ENCODE measurements at regions not wholly inside any gene's neighbourhood (a gene's known extent, or its start where the extent isn't known, plus 50 kb on each side); places are given as distances from the start of the nearest gene placed in this dataset.
A peak's percentile ranks its signal among the peaks of the same experiment; 100 is the strongest.
"Not testable (repeated sequence)": the region's sequence is repeated elsewhere in the genome, so short reads cannot be mapped to it uniquely, and the experiment has no call there.

GRCh38 chr13:37293295-37293694 lies 187.8 kb upstream of the CSNK1A1L start:
- TF ChIP-seq, protein P1, sequence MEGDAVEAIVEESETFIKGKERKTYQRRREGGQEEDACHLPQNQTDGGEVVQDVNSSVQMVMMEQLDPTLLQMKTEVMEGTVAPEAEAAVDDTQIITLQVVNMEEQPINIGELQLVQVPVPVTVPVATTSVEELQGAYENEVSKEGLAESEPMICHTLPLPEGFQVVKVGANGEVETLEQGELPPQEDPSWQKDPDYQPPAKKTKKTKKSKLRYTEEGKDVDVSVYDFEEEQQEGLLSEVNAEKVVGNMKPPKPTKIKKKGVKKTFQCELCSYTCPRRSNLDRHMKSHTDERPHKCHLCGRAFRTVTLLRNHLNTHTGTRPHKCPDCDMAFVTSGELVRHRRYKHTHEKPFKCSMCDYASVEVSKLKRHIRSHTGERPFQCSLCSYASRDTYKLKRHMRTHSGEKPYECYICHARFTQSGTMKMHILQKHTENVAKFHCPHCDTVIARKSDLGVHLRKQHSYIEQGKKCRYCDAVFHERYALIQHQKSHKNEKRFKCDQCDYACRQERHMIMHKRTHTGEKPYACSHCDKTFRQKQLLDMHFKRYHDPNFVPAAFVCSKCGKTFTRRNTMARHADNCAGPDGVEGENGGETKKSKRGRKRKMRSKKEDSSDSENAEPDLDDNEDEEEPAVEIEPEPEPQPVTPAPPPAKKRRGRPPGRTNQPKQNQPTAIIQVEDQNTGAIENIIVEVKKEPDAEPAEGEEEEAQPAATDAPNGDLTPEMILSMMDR (IDR thresholded peaks at IDR 0.05; ENCODE audit: insufficient read depth, low read depth, low read length): no peak
- no peak overlapping the region for H3K4me3 ChIP-seq (ENCODE audit: low read depth, low read length)
- no peak for DNase-seq (ENCODE audit: low read depth)

DNA sequence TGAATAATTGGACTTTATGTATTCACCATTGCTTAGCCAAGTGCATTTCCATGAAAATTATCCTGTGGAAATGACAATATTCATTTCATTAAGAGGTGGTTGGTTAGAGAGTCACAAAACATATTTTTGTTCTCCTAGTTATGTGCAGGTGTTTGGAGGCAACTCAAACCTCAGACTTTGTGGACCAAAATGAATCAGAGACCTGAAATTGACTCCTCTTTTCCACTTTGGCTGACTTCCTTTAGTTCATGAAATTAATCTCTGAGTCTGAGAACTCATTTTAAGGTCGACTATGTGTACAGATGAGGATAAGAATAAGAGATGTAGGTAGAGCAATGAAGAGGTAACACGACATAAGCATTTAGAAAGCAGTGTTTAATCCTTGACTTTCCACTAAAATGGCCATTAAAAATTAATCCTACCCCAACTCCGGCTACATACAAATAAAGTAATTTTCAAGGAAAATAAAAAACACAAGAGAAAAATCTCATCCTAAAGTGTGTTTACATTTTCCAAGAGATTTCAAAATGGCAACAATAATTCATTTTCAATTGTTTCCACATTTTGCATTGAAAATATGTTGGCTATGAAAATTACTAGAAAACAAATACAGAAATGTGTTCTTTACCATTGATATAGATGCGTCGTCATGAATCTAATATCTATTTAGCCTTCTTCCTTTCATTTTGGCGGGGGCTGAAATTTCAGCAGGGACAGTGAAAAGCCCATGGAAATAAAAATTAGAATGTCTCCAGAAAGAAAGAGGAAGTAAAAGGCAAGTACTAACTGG lies 185.4 kb upstream of the CSNK1A1L start:
- DNase-seq (ENCODE audit: low read depth): no peak
- TF ChIP-seq, protein P1 (IDR thresholded peaks at IDR 0.05; ENCODE audit: insufficient read depth, low read depth, low read length): no peak
- no peak overlapping the region for H3K4me3 ChIP-seq (ENCODE audit: low read depth, low read length)

DNA sequence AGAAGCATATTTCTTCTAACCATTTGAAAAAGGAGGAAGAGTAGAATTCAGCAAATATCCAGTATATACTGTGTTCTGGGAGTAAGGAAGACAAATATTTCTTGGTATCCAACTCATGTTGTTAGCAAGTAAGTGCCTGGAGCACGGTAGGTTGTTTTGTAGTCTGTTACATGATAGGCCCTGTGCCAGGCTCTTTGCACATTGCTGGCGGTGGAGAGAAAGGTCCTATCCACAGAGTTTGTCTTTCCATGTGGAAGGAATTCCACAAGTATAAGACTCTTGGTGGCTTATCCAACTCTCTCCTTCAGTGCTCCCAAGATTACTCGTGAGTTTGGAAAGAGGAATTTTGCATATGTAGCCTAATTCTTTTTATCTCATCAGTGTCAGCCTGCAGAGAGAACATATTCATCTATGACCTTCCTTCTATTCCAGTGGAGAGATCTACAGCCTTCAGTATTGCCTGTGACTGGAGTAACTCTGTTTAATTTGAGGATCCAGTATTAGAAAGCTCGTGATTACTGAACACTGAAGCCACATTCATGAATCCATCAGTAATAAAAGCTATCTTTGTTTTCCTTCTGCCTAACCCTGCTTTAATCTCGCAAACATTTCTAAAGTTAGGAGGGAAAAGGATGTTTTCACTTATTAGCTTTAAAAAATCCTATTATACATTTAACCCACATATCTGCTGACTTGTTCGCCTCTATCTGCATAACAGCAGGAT lies 183.9 kb upstream of the CSNK1A1L start:
- DNase-seq (ENCODE audit: low read depth): no peak
- no peak overlapping the region for H3K4me3 ChIP-seq (ENCODE audit: low read depth, low read length)
- TF ChIP-seq, protein P1 (IDR thresholded peaks at IDR 0.05; ENCODE audit: insufficient read depth, low read depth, low read length): no peak

GRCh38 chr13:37288057-37288720 lies 182.7 kb upstream of the CSNK1A1L start:
- DNase-seq (ENCODE audit: low read depth): no peak
- H3K4me3 ChIP-seq (ENCODE audit: low read depth, low read length): no peak overlapping the region
- TF ChIP-seq, protein P1 (IDR thresholded peaks at IDR 0.05; ENCODE audit: insufficient read depth, low read depth, low read length): no peak

DNA sequence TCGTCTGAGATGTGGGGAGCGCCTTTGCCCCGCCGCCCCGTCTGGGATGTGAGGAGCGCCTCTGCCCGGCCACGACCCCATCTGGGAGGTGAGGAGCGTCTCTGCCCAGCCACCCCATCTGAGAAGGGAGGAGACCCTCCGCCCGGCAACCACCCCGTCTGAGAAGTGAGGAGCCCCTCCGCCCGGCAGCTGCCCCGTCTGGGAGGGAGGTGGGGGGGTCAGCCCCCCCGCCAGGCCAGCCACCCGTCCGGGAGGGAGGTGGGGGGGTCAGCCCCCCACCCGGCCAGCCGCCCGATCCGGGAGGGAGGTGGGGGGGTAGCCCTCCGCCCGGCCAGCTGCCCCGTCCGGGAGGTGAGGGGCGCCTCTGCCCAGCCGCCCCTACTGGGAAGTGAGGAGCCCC lies 174.8 kb upstream of the CSNK1A1L start:
- not testable (repeated sequence) for DNase-seq (ENCODE audit: low read depth); H3K4me3 ChIP-seq (ENCODE audit: low read depth, low read length)

DNA sequence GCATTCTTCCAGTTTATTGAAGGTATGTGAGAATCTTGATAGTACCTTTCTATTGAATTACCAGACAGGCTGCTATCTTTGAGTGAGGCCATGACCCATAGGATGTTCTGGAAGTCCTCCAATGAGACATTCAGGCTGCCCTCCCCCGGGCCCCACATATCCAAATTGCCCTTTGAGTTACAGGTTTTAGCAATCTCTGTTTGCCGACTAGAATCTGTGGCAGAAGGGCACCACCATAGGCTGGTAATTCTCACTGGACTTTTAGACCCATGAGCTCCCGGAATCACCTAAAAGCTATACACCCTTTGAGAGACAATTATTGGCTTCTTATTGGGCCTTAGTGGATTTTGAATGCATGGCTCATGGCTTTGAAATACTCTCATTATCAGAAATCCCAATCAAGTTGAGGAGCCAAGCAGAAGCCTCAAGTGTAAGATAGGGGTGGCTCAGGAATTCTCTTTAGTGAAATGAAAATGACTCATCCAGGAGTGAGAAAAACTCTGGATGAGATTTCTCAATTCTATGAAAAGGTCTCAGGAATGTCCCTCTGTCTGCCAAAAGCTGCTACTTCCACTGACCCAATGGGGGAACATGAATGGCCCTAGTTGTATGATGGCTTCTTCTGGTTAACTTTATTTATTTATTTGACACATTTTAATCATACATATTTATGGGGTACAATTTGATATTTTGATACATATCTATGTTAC lies 172.1 kb upstream of the CSNK1A1L start:
- TF ChIP-seq, protein P1 (IDR thresholded peaks at IDR 0.05; ENCODE audit: insufficient read depth, low read depth, low read length): no peak
- peak; percentile 41 for DNase-seq (ENCODE audit: low read depth)
- no peak overlapping the region for H3K4me3 ChIP-seq (ENCODE audit: low read depth, low read length)
